HG02981 (cell line): ENCODE measurements at regions not wholly inside any gene's neighbourhood (a gene's known extent, or its start where the extent isn't known, plus 50 kb on each side); places are given as distances from the start of the nearest gene placed in this dataset.

Experiments
- ATAC-seq: cut with Tn5 transposase; IDR thresholded peaks from one replicate; pipeline ENCODE4 v1.9.1; 2021; ENCODE audit warnings: mild to moderate bottlenecking, moderate library complexity; ENCODE audit not compliant: unreplicated experiment

DNA sequence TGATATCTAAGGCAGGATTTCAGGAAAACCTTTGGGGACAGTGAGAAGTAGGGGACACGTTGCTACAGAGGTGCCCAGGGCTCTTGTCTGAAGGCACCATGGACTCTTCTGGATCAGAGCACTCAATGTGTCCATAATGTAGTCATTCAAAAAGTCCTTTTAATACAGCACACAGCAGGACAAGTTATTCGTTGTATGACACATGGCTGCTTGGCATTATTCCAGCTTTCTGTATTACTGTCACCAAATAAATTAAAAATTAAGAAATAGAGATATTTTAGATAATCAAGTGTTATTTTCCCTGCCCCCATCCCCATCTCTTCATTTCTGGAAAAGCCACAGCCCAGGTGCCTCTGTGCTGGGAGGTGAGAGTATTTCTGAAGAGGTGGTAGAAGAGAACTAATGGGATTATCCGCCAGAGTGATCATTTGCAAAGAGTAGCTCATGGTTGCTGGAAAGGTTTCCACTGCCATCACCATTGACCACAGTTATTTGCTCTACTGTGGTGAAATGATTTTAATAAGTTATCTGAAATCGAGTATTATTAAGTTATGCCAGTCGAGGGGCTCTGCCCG, 83.0 kb downstream of the CXCL12 start:
- ATAC-seq = no peak

DNA sequence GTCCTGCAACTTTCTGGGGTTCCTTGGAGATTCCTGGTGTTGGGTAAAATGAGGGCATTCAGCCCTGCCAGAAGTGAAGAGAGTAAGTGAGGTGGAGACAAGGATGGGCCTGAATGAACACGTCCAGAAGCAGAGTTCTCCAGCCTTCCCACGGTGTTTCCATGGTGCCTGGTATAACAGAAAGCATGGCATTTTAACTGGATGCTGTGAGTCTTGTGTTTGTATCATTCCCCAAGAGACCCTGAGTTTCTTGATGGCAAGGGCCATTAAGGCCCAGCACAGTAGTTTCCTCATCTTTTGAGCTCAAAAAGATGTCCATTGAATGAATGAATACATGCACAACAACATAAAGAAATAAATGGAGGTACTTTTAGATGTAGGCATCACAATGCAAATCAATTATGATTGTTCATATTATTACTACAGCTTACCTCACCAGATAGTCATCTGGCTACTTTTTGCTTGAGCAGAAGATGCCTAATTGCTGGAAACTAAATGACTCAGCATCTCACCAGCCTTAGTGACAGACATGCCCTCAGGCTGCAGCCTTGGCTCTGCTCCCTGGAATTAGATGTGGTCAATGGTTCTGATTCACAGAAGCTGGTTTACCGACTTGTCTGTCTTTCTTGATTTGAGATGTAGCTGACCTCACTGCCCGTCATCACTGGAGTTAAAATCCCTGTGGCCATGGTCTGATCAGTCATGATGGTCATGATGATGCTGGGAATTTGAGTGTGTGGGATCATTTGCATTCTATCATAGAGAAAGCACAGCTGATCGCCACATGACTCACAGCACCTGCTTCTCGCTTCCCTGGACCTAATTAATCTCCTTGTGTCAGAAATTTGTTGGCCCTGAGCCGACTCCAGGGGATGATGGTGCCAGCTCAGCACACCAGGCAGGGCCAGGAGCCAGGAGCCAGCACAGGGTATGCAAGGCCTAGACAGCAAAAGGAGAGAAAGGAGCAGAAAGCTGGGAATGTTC, 83.9 kb downstream of the CXCL12 start:
- peak; percentile 81 for ATAC-seq

DNA sequence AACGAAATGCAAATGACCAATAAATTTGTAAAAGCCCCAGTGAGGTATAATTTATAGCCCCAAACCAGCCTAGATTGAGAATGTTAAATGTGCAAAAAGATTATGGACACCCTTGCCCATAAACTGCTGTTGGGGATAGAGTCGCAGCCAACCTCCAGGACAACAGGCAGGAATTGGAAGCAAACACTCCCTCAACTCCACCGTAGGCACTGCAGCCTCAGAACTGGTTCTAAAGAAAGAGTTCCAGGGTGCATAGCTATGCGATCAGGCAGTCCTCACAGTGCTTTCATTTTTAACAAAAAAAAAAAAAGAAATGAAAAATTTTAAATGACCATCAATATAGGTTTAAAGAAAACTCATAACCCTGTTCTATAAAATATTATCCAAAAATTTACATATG, 86.2 kb downstream of the CXCL12 start:
- no peak for ATAC-seq

DNA sequence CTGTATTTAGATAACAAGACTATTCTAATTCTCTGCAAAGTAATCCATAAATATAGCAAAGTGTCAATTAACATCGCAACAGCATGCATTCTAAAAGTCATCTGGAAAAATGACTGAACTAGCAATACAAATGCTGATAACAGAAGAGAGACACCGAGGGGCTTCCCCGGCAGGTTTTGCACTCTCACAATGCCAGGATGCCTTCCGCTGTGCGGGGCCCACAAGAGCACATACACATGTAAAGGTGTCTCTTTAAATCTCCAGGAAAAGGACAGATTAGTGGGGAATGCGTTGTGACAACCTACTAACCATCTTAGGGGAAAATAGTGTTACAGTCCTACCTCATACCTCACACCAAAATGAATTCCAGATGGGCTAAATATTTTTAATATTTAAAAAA, 86.9 kb downstream of the CXCL12 start:
- ATAC-seq = no peak

DNA sequence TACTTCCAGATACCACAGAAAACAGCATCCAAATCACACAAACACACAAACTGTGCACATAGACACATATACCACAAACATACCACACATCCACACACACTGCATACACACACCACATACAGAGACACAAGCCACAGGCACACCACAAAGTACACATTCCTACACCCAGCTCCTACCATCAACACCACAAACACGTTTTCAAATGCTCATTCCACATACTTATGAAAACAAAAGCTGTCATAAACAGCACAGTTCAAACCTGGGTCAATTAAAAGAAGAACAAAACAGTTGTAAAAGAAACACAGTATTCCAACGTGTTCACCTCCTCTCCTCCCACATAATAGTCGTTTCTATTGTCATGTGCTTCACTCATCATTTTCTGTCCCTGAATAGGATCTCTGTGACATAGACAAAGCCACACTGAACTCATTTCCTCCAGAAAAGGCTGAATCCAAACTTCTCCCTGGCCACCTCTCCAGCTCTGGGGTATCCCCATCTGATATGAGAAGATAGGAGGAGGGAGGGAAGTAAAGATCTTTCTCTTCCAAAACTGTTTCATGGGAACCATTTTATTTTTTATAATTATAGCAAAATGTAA, 89.2 kb downstream of the CXCL12 start:
- ATAC-seq = no peak

DNA sequence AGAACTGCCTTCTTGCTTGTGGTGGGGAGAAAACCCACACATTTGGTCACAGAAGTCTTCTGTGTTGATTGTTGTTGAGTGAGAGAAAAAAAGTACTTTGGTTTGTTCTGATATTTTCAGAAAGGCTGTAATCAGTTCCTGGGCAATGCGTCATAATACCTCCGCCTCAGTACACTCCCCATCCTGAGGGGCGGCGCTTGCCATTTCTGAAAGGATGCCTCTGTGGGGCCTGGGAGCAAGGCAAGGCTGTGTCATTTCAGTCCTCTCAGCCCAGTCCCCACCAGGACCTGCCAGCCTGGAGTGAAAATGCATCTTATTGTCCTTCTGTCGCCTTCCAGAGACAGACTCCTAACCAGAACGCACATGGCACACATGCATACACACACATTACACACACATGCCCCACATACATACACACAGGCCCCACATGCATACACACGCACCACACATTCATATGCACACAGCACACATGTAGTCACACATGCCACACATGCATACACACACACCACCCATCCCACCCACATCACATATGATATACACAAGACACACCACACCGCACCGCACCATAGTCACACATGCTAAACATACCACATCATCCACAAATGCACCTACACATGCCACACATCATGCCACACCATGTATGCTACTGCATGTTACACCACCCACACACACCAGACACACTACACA, 90.0 kb downstream of the CXCL12 start:
- ATAC-seq = no peak

DNA sequence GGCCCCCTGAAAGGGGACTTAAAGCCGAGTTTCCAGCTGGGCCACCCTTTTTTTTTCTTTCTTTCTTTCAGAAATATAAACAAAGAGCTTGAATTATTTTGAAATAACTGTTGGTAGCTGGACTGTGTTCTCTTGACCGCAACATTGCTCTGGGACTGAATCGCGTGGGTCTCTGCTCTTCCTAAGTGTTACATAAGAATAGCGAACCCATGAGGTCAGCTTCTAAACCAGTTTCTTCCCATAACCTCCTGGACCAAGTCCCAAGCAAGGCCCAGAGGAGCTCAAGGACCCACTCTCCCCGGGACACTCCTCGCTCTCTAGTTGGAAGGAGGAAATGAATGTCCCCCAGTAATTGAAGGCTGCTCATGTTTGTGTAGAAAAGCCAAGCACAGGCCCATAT, 91.1 kb downstream of the CXCL12 start:
- no peak for ATAC-seq

DNA sequence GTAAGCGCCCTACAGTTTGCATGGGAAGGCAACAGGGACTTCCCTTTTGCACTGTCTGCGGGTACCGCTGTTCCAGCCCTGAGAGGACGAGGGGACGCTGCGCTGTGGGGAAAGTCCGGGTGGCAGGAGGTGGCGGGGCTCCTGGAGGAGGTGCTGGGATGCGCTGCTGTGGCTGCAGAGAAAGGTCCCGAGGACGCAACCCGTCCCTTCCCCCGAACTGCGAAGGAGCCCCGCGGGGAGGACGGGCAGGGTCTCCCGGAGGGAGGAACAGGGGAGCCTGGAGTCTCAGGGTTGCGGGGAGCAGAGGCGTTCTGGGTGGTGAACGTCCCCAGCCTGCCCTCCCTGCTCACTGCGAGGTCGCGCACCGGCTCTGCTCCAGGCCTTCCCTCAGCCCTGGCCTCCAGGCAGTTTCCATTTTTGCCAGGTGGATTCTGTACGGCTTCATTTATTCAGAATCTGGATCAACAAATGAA, 91.6 kb downstream of the CXCL12 start:
- no peak for ATAC-seq

DNA sequence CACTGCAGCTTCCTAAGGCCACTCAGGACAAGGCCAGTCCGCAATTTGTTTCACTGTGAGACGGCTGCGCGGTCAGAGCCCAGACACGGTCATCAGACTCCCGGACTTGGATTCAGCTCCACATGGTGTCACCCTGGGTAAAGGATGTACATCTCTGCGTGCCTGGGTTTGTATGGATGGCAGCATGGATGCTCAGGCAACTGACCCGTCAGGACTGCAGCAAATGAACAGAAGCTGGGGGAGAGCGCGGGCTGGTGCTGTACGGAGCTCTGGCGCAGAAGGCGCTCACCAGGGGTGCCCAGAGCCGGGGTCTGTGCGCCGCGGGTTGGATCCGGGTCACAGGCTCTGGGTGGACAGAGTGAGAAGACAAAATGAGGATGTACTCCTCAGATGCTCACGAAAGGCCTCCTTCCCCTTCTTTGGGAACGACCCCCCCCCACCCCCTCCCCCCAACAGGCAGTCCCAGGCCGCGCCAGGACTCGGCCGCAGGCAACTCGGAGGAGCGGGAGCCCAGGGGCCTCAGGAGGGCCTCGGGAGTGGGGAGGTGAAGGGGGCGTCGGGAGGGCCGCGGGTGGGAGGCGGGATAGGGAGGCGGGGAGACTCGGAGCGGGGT, 92.4 kb downstream of the CXCL12 start:
- no peak for ATAC-seq

DNA sequence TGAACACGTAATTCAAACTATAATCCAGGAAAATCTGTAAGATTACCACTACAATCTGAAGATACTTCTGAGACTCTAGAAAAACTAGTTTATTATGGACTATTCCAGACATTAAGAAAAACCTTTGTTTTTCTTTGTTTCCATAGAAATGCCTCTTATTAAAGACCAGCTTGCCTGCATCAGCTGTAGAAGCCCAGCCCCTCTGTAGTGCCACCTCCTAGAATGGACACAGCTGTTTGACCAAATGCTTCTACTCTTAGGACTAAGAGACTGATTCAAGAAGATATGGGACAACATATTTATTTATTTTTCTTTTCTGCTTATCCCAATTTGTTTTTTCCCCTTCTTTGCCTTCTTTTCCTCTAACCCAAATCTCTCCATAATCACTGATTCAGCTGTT, 93.8 kb downstream of the CXCL12 start:
- no peak for ATAC-seq

DNA sequence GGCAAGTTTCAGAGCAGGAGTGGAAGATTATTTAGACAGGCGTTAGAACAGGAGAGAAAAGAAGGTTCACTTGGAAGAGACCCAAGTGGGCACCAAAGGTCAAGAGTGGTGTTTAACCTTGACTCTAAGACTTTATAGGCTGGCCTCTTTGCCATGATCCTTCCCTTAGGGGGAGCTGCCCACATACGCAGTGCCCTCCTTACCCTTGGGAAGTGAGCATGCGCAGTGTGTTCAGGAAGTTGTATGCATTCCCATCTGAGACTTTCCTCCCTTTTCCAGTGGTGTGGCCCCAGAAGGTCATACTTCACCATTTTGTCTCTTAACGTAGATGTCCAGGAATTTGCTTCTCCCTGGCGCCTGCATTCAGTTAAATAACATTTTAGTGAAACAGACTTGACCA, 95.8 kb downstream of the CXCL12 start:
- no peak for ATAC-seq

DNA sequence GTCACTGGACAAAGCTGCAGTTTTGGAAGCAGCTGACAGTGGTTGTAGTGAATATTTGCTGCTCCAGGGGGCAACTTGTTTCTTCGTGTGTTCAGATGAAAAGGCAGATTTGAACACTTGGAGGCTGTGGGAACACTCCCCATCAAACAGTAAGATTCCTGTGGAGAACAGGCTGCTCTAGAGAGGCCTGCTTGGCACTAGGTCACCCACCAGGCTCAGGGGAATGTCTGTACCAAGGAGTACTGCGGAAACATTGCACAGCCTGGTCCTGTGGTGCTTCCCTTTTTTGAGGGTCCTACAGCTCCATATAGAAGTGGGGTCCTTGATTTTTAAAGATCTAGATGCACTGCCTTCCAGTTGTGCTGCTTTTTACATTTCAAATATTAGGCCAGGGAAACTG, 97.5 kb downstream of the CXCL12 start:
- ATAC-seq = no peak

DNA sequence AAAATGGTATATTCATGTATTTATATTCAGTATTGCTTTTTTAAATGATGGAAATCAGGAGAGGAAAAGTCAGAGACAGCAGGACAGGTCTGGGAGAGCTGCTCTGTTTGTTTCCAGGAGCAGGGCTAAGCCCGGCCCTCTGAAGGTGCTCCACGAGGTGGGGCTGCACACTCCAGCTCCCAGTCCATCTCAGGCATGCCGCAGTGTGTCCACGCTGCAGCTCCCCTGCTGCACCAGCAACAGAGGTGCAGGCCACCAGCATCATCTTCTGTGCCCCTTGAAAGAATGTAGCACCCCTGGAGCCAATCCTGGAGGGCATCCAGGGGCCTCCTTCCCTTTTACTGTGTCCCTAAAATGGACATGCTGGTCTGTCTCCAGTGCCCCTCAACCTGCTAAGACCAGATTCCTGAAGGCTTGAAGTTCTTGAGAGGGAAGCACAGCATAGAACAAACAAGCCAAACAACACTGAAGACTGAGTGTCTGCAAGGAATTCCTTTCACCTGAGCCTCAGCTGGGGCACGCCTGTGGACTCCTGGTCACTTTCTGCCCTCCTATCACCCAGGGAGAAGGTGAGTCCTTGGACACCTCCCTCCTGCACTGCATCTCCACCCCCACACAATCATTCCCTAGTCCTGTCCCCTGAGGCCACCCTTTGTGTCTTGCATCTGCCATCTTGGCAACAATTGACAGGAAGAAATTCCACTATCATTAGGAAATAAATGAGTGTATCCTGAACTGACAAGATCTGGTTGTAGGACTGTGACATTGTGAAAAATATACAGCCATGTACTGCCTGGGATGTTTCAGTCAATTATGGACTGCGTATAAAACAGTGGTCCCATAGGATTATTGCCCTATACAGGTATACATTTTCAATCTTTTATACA, 100.5 kb downstream of the CXCL12 start:
- ATAC-seq = no peak

DNA sequence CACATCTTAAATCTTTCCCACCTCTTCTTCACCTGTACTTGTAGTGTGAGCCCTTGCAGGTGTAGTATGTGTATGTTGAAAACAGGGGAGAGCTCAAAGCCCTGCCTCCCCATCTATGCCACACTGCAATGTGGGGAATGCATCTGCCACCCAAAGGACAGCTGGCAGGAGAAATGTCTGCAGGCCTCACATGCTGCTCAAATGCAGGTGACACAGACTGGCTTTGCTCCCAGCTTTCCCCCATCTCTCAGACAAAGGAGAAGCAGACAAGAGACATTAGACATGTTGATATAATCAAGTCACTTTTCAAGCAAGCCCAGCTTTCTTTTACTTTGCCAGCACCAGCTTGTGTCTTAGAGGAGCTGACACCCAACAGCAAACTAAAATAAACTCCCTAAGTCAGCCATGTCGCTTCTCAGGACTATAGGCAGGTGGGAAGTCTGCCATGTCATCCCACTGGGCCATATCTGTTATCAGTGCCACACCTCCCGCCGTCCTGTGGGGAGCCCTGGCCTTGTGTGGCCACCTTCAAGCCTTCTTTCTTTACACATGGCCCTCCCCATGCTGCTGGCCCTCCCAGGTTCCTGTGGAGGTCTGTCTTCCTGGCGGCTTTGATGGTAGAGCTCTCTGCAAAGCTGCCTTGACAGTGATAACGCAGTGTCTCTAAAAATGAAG, 102.1 kb downstream of the CXCL12 start:
- ATAC-seq = no peak

DNA sequence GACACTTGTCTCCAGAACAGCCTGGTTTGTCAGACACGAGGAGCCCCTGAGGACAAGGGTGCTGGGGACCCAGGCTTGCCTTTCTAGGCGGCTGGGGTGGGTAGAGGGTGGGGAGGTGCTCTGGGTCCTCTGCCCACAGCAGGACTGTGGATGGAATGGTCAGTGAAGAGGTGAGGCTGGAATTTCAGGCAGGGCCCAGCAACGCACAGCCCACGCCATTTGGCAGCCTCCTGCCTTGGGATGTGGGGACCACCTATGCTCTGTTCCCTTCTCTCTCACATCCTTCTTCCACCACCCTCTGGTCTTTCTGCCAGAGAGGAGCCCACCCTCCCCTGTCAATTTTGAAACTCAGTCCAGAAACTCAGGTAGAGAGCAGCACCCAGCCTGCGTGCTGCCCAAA, 103.2 kb downstream of the CXCL12 start:
- no peak for ATAC-seq

DNA sequence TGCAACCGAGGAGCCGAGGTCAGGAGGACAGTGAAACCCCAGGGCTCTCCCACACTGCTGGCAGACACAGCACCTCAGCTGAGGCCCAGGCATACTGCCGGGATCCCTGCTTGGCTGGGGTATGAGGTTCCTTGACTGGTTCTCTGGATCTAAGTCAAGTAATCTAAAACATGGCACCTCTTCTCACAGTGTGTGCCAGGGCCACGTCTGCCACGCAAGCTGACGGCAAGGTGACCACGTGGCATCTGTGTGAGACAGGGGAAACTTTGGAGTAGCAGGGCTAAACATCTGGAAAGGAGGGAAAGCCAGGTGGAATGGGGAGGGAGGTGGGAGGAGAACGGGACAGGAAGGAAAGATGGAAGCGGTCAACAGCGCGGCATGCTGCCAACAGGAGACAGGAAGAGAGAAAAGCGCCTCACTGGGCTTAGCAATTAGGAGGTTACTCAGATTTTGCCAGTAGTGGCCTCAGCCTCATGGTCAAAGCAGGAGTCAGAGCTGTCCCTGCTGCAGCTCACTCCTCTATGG, 103.7 kb downstream of the CXCL12 start:
- ATAC-seq = no peak

DNA sequence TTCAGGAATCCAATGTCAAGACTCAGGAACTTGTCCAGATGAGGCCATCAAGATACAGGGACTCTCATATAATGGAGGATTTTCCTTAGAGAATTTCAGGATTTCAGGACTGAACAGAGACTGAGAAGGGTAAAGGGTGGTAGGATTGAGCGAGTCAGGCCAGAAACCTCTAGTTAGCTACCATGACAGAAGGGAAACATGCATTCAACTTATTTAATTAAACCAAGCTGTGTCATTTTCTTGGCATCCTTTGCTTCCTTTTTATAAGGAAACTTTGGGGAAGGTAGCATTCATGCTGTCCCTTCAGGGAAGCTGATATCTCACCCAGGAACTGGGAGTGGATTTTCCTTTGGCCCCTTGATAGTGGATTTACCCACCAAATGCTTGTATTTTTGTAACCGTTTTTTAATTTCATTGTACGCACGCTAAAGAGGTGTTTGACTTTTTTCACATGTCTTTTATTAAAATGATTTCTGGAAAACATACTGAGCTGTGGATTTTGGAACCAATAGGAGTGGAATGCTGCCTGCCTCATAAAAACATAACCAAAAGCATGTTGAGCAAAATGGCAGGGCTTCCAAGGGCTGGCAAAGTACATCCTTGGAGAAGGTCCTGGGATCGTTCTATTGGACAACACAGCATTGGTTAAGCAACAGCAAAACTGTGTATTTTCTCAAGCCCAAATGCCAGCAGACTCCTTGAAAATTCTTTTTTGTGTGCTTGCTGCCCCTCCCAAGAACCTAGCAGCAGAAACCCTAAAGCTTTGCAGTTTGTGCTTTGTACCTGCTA, 104.5 kb downstream of the CXCL12 start:
- ATAC-seq = no peak

DNA sequence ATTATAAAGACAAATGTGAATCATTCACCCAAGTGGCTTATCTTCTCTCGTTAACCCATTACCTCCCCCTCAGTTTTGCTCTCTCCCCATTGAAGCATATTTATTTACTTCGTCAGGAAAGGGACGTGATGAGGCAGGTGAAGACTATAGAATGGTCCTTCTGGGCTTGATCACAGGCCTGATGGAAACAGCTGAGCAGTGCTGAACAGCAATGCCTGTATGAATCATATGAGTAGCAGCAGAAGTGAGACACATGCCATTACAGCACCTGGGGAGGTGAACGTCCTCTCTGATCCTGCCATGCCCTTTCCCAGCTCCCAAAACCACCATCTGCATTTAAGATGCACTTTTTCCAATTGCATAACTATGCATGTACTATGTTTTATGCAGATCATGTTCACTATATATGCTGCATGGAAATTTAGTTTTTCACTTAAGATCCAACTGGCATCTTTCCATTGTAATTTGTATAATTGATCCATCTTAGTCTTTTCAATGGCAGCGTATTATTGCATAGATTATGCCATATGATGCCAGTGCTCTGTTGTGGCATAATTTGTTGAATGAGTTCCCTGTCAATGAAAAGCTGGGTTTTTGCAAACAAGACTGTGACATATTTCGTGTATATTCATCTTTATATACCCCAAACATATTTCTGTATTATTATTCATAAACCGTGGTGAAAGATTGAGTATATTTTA, 105.3 kb downstream of the CXCL12 start:
- no peak for ATAC-seq
